CD4-positive, alpha-beta T cell treated with Interleukin-6 at 100 ng/mL for 8 hours (primary cell): ENCODE measurements at regions not wholly inside any gene's neighbourhood (a gene's known extent, or its start where the extent isn't known, plus 50 kb on each side); places are given as distances from the start of the nearest gene placed in this dataset.

ENCODE experiments used
- DNase-seq: peaks from one replicate; pipeline ENCODE4 v3.0.0-alpha.2; 2020; ENCODE audit warnings: mixed read lengths, low spot score

DNA sequence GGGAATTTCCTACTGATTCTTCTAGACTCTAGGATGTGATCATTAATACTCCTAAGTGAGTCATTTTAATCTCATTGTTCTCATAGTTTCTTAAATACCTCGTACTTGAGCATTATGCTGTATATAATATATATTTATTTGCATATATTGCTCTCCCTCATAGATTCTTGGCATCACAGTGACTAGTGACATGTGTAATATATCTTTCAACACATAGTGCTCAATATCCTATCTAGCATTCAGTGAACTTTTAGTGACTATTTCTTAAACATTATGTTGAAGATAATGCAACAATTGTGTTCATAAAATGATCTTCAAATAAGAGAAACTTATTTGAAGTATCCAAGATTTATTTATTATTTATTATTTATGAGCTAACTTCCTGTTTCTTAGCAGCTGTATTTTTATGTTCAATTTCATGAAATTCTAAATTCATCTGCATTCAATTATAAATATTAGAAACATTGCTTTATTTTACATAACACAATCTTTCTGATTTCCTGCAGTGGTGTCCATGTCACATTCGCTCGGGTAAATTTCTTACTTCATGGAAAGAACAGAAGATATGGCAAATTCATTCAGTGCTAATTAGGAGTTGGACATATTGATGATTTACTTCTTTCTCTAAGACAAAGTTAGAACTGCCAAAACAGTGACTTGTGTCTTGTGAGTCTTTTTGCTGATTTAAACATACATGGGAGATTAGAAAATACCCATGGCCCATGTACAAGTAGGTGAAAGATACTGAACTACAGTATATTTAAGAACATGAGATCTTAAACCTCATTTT lies 1095.5 kb upstream of the IGFBP7 start:
- DNase-seq: no peak

DNA sequence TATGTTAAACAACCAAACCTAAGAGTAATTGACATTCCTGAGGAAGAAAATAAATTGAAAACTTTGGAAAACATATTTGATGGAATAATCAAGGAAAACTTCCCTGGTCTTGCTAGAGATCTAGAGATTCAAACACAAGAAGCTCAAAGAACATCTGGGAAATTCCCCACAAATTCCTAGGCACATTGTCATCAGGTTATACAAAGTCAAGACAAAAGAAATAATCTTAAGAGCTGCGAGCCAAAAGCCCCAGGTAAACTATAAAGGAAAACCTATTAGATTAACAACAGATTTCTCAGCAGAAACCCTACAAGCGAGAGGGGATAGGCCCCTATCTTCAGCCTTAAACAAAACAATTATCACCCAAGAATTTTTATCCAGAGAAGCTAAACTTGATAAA lies 1082.0 kb upstream of the IGFBP7 start:
- DNase-seq: no peak

DNA sequence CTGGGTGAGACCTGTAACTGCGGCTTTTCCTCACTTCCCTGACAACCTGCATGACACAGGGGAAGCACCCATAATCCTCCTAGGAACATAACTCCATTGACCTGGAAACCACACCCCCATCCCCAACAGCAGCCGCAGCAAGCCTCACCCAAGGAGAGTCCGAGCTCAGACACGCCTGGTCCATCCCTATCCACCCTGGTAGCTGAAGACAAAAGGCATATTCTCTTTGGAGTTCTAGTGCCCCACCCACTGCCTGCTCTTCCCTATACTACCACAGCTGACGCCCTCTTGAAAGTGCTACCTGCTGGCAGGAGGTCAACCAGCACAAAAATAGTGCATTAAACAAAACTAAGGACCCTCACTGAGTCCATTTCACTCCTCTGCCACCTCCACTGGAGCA lies 1080.9 kb upstream of the IGFBP7 start:
- DNase-seq: no peak

GRCh38 chr4:58188316-58188715 lies 1078.1 kb upstream of the IGFBP7 start:
- DNase-seq: no peak

DNA sequence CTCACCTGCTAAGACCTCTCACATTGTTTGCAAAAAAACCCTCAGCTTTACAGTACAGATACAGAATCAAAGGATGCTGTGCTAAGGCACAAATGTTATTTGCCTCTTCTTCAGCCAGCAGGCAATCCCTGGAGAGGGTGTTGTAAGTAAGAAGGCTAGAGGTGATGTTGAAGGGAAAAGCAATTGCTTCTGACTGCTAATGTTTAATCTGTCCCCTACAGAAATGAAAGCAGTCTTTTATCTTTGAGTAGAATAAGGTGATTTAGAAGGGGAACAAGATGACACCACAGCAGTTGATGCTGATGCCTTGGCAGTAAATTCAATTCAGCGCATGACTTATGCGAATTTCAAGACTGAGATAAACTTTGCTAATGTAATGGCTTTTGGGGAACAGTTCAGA lies 1064.8 kb upstream of the IGFBP7 start:
- no peak for DNase-seq

- no peak for DNase-seq
These were observed 1056.3 kb upstream of the IGFBP7 start for GRCh38 chr4:58166490-58166889.

DNA sequence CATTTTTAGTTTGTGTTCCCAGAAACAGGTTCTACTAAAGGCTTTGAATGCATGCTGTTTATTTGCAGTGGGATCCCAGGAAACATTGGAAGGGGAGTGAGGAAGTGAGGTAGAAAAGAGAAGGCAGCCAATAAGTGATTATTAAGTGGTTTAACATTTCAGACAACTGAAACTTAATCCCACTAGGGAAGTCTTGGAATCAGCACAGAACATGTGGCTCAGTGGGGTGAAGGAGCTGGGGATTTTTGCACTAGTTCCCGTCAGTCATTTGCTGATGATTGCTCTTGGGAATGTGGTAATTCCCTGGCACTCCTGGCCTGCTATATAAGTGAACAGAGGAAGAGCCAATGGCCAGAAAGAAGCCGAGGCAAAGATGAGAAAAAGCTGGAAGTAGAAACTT lies 1053.0 kb upstream of the IGFBP7 start:
- no peak for DNase-seq

DNA sequence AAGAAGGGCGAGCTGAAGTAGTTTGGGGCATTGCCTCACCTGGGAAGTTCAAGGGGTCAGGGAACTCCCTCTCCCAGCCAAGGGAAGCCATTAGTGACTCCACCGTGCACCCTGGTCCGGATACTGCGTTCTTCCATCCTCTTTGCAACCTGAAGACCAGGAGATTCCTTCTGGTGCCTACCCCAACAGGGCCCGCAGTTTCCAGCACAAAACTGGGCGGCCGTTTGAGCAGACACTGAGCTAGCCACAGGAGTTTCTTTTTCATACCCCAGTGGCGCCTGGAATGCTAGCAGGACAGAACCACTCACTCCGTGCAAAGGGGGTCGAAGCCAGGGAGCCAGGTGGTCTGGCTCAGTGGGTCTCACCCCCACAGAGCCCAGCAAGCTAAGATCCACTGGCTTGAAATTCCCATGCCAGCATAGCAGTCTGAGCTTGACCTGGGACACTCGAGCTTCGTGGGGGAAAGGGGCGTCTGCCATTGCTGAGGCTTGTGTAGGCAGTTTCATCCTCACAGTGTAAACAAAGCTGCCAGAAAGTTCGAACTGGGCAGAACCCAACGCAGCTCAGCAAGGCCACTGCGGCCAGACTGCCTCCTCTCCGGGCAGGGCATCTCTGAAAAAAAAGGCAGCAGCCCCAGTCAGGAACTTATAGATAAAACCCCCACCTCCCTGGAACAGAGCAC lies 1039.4 kb upstream of the IGFBP7 start:
- no peak for DNase-seq

DNA sequence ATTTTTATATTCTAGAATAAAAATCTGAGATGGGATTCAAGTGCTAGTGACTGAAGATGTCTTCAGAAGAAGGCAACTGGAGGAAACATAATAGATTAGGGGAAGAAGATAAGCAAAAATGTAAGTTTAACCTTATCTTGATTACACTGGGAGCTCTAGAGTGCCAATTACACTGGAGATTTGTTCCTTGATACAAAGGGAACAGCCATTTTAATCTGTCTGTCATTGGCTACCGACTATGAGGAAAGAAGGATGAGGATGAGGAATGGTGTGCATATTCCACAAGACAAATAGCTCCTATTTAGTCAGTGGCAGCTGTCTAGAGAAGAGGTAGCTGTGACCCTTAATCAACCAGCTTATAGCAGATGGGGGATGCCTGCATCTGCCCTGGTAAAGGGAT lies 1034.5 kb upstream of the IGFBP7 start:
- DNase-seq: no peak

GRCh38 chr4:58138786-58139668 lies 1028.8 kb upstream of the IGFBP7 start:
- DNase-seq: no peak

DNA sequence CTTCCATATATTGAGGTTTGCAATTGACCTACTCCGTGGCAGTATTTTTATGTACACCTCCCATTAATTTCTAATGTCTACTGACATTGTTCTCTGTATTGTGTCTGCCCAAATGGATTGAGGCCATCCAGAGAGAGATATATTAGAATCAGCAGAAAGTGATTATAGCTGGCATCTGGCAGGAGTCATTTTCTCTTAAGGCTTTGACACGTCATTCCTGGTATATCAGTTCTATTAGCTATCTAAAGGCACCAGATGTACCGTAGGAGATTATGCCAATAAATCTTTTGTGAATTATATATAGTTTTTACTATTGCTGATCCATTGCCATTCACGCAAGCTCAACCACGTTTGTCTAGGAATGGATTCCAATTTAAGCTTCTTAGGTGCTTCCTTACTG lies 1026.4 kb upstream of the IGFBP7 start:
- no peak for DNase-seq

GRCh38 chr4:58127680-58128079 lies 1017.5 kb upstream of the IGFBP7 start:
- DNase-seq: no peak

GRCh38 chr4:58119298-58119697 lies 1009.1 kb upstream of the IGFBP7 start:
- DNase-seq: no peak

GRCh38 chr4:58113126-58113525 lies 1002.9 kb upstream of the IGFBP7 start:
- DNase-seq: no peak

DNA sequence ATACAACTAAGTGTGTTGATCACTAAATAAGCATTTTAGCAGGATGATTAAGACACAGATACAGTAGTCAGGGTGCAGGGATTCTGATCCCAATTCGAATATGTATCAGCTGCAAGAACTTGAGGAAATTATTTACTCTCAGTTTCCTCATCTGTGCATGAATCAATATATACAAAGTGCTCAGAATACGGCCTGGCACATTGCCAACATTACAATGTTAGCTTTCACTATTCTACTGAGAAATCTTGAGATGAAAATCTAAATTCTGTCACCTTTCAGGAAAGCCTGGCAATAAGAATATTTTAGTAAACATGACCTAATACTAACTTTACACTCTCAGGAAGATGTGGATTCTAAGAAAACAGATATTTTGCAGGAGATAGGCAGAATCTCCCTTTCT lies 1001.6 kb upstream of the IGFBP7 start:
- DNase-seq: no peak

GRCh38 chr4:58093352-58093751 lies 983.2 kb upstream of the IGFBP7 start:
- DNase-seq: no peak

DNA sequence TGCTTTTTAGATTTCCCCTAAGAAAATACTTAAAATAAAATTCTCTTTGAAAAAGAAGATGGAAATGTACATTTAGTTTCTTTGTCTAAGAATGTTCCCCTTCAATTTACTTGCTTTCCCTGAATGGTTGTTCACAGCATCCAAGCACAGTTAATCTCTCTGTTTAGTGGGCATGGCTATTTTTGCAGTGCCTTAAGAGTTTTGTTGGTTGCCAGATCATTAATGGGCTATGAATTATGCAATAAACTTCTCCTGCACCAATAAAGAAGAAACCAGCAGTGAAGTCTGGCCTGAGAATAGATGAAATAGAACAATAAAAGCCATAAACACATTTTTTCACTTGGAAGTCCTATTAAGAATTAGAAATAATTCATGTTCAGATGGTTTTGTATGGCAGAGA lies 980.4 kb upstream of the IGFBP7 start:
- DNase-seq: no peak

DNA sequence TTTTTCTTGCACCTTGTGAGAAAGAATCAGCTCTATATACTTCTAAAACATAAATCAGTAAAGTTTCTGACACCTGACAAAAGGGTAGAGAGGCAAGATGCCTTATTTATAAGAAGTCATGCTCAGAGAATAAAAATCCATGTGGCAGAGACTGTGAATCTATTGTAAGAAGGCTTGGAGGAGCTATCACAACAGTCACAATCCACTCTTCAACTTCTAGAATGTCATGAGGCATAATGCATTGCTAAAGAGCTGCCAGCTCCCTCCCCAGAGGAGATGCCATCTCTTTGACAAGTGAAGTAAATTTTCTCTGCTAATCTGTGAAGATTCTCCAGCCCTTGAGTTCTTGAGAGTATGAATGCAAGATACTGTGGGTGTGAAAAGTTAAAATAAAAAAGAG lies 971.2 kb upstream of the IGFBP7 start:
- no peak for DNase-seq

GRCh38 chr4:58075724-58076123 lies 965.5 kb upstream of the IGFBP7 start:
- DNase-seq: no peak

DNA sequence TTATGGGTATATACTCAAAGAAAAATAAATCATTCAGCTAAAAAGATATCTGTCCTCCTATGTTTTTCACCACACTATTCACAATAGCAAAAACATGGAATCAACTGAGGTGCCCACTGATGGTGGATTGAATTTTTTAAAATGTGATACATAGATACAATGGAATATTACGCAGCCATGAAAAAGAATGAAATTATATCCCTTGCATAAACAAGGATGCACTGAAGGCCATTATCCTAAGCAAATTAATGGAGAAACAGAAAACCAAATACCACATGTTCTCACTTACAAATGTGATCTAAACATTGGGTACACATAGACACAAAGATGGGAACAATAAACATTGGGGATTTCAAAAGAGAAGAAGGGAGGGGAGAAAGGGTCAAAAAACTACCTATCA lies 964.2 kb upstream of the IGFBP7 start:
- DNase-seq: no peak

DNA sequence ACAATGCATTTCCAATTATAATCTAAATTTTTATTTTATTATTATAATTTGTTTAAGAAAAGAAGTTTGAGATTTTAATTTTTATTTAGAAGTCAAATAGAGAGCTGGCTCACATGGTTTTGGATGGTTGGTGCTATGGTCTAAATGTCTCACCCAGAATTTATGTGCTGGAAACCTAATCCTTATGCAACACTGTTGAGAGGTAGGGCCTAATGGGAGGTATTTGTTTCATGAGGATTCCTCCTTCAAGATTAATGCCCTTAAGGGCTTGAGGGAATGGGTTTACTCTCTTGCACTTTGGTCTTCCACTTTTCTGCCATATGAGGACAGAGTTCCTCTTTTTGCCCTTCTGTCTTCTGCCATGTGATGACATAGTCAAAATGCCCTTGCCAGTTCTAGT lies 960.5 kb upstream of the IGFBP7 start:
- no peak for DNase-seq

GRCh38 chr4:58064653-58065052 lies 954.5 kb upstream of the IGFBP7 start:
- DNase-seq: no peak
